ENCODE measurements at regions not wholly inside any gene's neighbourhood (a gene's known extent, or its start where the extent isn't known, plus 50 kb on each side); places are given as distances from the start of the nearest gene placed in this dataset.
"Not testable (repeated sequence)": the region's sequence is repeated elsewhere in the genome, so short reads cannot be mapped to it uniquely, and the experiment has no call there.

- DNase-seq (ENCODE audit: low read depth in 1 of 2, low spot score in 1 of 2), result no peak
- no peaks in the 10 kb centered on the region for H3K27me3 ChIP-seq (ENCODE audit: insufficient read depth, poor library complexity, severe bottlenecking)
- TF ChIP-seq CTCF (IDR thresholded peaks at IDR 0.05; ENCODE audit: insufficient read depth, low read length) (no peak), REST (IDR thresholded peaks at IDR 0.05; ENCODE audit: insufficient replicate concordance, low read depth) (no peak), POLR2AphosphoS5 (IDR thresholded peaks at IDR 0.05; ENCODE audit: low read depth) (no peak), SPI1 (IDR thresholded peaks at IDR 0.05; ENCODE audit: borderline replicate concordance, low read depth) (no peak), GABPA (IDR thresholded peaks at IDR 0.05; ENCODE audit: low read depth) (no peak)
- no peak overlapping the region for H3K4me3 ChIP-seq (replicated peaks; ENCODE audit: insufficient read depth, low read length)
- no peak overlapping the region for H3K27ac ChIP-seq (replicated peaks)
Measured at GRCh38 chr6:80959034-80959433, 793.4 kb downstream of the TENT5A start.

- no peaks in the 10 kb centered on the region for H3K27me3 ChIP-seq (ENCODE audit: insufficient read depth, poor library complexity, severe bottlenecking)
- no peak for DNase-seq (ENCODE audit: low read depth in 1 of 2, low spot score in 1 of 2)
- no peak for TF ChIP-seq CTCF (IDR thresholded peaks at IDR 0.05; ENCODE audit: insufficient read depth, low read length)
- no peak for TF ChIP-seq REST (IDR thresholded peaks at IDR 0.05; ENCODE audit: insufficient replicate concordance, low read depth)
- TF ChIP-seq POLR2AphosphoS5 (IDR thresholded peaks at IDR 0.05; ENCODE audit: low read depth), result no peak
- no peak for TF ChIP-seq GABPA (IDR thresholded peaks at IDR 0.05; ENCODE audit: low read depth)
- no peak for TF ChIP-seq SPI1 (IDR thresholded peaks at IDR 0.05; ENCODE audit: borderline replicate concordance, low read depth)
- H3K4me3 ChIP-seq (replicated peaks; ENCODE audit: insufficient read depth, low read length), result no peak overlapping the region
- H3K27ac ChIP-seq (replicated peaks), result no peak overlapping the region
Measured at GRCh38 chr6:80956898-80957297, 795.6 kb downstream of the TENT5A start.

- H3K27me3 ChIP-seq (ENCODE audit: insufficient read depth, poor library complexity, severe bottlenecking); H3K27ac ChIP-seq (replicated peaks); DNase-seq (ENCODE audit: low read depth in 1 of 2, low spot score in 1 of 2); H3K4me3 ChIP-seq (replicated peaks; ENCODE audit: insufficient read depth, low read length): not testable (repeated sequence)
Measured at GRCh38 chr6:80952479-80952878, 800.0 kb downstream of the TENT5A start.

- no peak for TF ChIP-seq SPI1 (IDR thresholded peaks at IDR 0.05; ENCODE audit: borderline replicate concordance, low read depth)
- no peak for TF ChIP-seq POLR2AphosphoS5 (IDR thresholded peaks at IDR 0.05; ENCODE audit: low read depth)
- no peak for TF ChIP-seq REST (IDR thresholded peaks at IDR 0.05; ENCODE audit: insufficient replicate concordance, low read depth)
- no peak for TF ChIP-seq CTCF (IDR thresholded peaks at IDR 0.05; ENCODE audit: insufficient read depth, low read length)
- no peak for TF ChIP-seq GABPA (IDR thresholded peaks at IDR 0.05; ENCODE audit: low read depth)
- H3K27me3 ChIP-seq (ENCODE audit: insufficient read depth, poor library complexity, severe bottlenecking), result no peaks in the 10 kb centered on the region
- DNase-seq (ENCODE audit: low read depth in 1 of 2, low spot score in 1 of 2), result no peak
- no peak overlapping the region for H3K4me3 ChIP-seq (replicated peaks; ENCODE audit: insufficient read depth, low read length)
- H3K27ac ChIP-seq (replicated peaks), result no peak overlapping the region
Measured at GRCh38 chr6:80946402-80946801, 806.1 kb downstream of the TENT5A start.

Measured in HL-60 (cell line).